ENCODE measurements at regions not wholly inside any gene's neighbourhood (a gene's known extent, or its start where the extent isn't known, plus 50 kb on each side); places are given as distances from the start of the nearest gene placed in this dataset.

DNA sequence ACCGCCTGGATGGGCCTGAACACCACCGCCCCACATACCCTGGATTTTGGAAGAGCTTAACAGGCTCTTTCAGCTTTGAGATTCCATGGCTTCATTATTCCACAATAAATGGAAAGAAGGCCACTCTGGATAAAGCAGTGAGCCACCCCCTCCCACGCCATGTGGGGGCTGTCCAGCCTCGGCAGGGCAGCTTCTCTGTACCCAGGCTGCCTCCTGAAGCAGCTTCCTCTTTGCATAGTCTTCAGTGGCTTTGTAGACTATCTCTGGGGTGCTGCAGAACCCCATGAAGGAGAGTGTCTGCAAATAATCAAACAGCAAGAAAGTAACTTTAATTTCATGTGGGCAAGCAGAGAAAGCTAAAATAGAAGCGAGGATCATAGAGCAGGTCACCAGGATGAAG, 96.6 kb upstream of the NXT1 start:
- no peaks in the 10 kb centered on the region for H3K27me3 ChIP-seq (replicated peaks; ENCODE audit: insufficient read depth)
- H3K36me3 ChIP-seq, result no peaks in the 10 kb centered on the region
- ATAC-seq (ENCODE audit: insufficient number of reproducible peaks, low FRiP score, low read depth) (no peak), DNase-seq (ENCODE audit: low spot score) (no peak)
- H3K4me3 ChIP-seq, result no peak overlapping the region
- peaks cover 7 to 21% of the 10 kb centered on the region in 2 donors for H3K4me1 ChIP-seq (ENCODE audit: control insufficient read depth in 1 of 2, low read depth in 2 of 2)
- TF ChIP-seq, protein P1, sequence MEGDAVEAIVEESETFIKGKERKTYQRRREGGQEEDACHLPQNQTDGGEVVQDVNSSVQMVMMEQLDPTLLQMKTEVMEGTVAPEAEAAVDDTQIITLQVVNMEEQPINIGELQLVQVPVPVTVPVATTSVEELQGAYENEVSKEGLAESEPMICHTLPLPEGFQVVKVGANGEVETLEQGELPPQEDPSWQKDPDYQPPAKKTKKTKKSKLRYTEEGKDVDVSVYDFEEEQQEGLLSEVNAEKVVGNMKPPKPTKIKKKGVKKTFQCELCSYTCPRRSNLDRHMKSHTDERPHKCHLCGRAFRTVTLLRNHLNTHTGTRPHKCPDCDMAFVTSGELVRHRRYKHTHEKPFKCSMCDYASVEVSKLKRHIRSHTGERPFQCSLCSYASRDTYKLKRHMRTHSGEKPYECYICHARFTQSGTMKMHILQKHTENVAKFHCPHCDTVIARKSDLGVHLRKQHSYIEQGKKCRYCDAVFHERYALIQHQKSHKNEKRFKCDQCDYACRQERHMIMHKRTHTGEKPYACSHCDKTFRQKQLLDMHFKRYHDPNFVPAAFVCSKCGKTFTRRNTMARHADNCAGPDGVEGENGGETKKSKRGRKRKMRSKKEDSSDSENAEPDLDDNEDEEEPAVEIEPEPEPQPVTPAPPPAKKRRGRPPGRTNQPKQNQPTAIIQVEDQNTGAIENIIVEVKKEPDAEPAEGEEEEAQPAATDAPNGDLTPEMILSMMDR (IDR thresholded peaks at IDR 0.05), result no peak
- H3K27ac ChIP-seq, result no peak overlapping the region
- no peaks in the 10 kb centered on the region for H3K9me3 ChIP-seq

DNA sequence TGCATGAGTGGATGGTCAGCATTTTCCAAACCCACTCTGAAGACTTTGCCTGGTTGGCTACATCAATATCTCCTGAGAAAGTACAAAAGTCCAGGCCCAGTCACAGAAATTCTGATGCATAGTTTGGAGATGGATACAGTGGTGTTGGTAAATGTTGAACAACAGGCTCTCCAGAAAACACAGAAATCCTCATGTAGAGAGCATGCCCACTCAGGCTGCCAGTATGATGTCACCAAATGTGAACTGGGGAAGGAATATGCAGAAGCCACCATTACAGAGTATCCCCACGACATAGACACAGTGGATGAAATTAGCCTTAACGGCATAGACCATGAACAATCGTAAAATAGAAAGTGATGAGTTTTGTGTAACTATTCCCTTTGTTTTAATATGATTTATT, 97.1 kb upstream of the NXT1 start:
- Histone ChIP-seq H3K27me3 (replicated peaks; ENCODE audit: insufficient read depth) (no peaks in the 10 kb centered on the region), H3K9me3 (no peaks in the 10 kb centered on the region), H3K27ac (no peak overlapping the region), H3K4me1 (ENCODE audit: control insufficient read depth in 1 of 2, low read depth in 2 of 2) (peaks cover 9 to 19% of the 10 kb centered on the region in 2 donors), H3K4me3 (no peak overlapping the region), H3K36me3 (no peaks in the 10 kb centered on the region)
- ATAC-seq (ENCODE audit: insufficient number of reproducible peaks, low FRiP score, low read depth), result no peak
- TF ChIP-seq, protein P1 (IDR thresholded peaks at IDR 0.05), result no peak
- DNase-seq (ENCODE audit: low spot score), result no peak

DNA sequence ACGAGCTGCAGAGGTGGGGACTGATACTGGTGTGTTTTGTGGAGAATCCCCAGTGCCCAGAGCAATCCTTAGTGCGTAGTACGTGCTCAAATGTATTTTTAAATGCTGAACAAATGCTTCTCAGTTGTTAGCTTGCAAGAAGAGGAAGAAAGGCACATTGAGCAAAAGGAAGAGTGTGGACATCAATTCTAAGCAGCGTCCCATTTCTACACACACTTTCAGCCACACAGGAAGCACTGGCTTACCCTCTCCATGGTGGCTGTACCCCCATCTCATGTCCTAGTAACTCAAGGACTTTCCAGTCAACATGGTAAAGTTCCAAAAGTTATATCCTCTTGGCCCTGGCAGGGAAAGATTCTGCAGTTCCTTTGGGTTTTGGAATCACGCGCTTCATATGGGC, 98.8 kb upstream of the NXT1 start:
- Histone ChIP-seq H3K4me1 (ENCODE audit: control insufficient read depth in 1 of 2, low read depth in 2 of 2) (peaks cover 5 to 11% of the 10 kb centered on the region in 2 donors), H3K36me3 (no peaks in the 10 kb centered on the region), H3K9me3 (no peaks in the 10 kb centered on the region), H3K27ac (no peak overlapping the region), H3K4me3 (no peak overlapping the region), H3K27me3 (replicated peaks; ENCODE audit: insufficient read depth) (no peaks in the 10 kb centered on the region)
- ATAC-seq (ENCODE audit: insufficient number of reproducible peaks, low FRiP score, low read depth) (no peak), DNase-seq (ENCODE audit: low spot score) (no peak)
- TF ChIP-seq, protein P1 (IDR thresholded peaks at IDR 0.05), result no peak

DNA sequence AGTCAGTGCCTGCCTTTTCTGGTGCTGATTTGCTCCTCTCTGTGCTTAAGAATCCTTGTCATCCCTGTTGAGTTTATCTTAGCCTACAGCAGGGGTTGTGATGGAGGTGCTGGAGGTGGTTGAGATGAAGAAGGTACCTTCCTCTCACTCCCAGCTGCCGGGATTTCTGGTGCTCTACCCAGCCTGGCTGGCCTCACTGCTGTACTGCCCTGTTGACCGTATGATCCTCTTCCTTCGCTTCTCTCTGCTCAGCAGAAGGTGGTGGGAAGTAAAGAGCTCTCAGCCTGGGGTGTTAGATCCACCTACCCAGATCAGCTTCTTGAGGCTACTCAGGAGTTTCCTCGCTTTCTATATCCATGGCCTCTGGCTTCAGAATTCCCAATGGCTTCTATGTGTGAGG, 101.0 kb upstream of the NXT1 start:
- no peak overlapping the region for H3K4me3 ChIP-seq
- H3K9me3 ChIP-seq, result no peaks in the 10 kb centered on the region
- H3K36me3 ChIP-seq, result no peaks in the 10 kb centered on the region
- TF ChIP-seq, protein P1 (IDR thresholded peaks at IDR 0.05), result no peak
- H3K27ac ChIP-seq, result no peak overlapping the region
- H3K4me1 ChIP-seq (ENCODE audit: control insufficient read depth in 1 of 2, low read depth in 2 of 2), result peaks cover 5 to 11% of the 10 kb centered on the region in 2 donors
- no peak for DNase-seq (ENCODE audit: low spot score)
- no peaks in the 10 kb centered on the region for H3K27me3 ChIP-seq (replicated peaks; ENCODE audit: insufficient read depth)
- ATAC-seq (ENCODE audit: insufficient number of reproducible peaks, low FRiP score, low read depth), result no peak

DNA sequence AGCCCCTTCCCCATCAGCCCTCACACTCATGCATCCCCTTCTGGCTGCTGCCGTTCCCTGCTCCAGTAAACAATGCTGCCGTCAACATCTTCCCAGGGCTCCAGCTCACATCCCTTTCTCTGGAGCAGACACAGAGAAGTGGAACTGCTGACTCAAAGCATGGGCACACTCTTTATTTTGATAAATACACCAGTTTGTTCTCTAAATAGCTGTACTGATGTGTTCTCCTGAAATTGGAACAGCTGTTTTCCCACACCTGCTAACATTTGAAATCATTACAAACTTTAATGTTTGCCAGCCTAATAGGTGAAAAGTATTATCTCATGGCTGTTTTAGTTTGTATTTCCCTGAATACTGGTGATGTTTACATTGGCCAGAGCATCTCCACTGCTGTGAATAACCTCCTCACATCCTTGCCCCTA, 102.1 kb upstream of the NXT1 start:
- DNase-seq (ENCODE audit: low spot score) (no peak), ATAC-seq (ENCODE audit: insufficient number of reproducible peaks, low FRiP score, low read depth) (no peak)
- H3K27ac ChIP-seq, result no peak overlapping the region

More for the DNA sequence above, 102.1 kb upstream of the NXT1 start:
- peaks cover 5 to 11% of the 10 kb centered on the region in 2 donors for H3K4me1 ChIP-seq (ENCODE audit: control insufficient read depth in 1 of 2, low read depth in 2 of 2)
- no peaks in the 10 kb centered on the region for H3K27me3 ChIP-seq (replicated peaks; ENCODE audit: insufficient read depth)
- no peak overlapping the region for H3K4me3 ChIP-seq
- H3K36me3 ChIP-seq, result no peaks in the 10 kb centered on the region
- TF ChIP-seq, protein P1 (IDR thresholded peaks at IDR 0.05), result no peak
- H3K9me3 ChIP-seq, result no peaks in the 10 kb centered on the region
